Left lung (tissue), 4 donors: ENCODE measurements at regions not wholly inside any gene's neighbourhood (a gene's known extent, or its start where the extent isn't known, plus 50 kb on each side); places are given as distances from the start of the nearest gene placed in this dataset.

Experiments used
- ATAC-seq: fragments of 200-7000 bp; cut with Tn5 transposase; one replicate; pipeline ENCODE4 v1.9.1; 2020; ENCODE audit warnings: moderate library complexity
- DNase-seq, 4 donors: peaks; one replicate each; pipeline ENCODE4 v3.0.0-alpha.2; 2013 to 2020
- H3K27ac ChIP-seq, 2 donors: fragments of 200-600 bp; sonication (generic) in 1 of 2; one replicate each; pipeline versions ENCODE4 v1.5.0 to v1.8.0; 2020 to 2021
- H3K27me3 ChIP-seq, 2 donors: fragments of 200-600 bp; sonication (generic) in 1 of 2; one replicate each; pipeline versions ENCODE4 v1.5.0 to v1.8.0; 2020 to 2021
- H3K36me3 ChIP-seq, 2 donors: fragments of 200-600 bp; sonication (generic) in 1 of 2; one replicate each; pipeline versions ENCODE4 v1.5.0 to v1.8.0; 2020 to 2021
- H3K4me1 ChIP-seq, 2 donors: fragments of 200-600 bp; one replicate each; pipeline ENCODE4 v1.8.0; 2021
- H3K4me3 ChIP-seq, 2 donors: fragments of 200-600 bp; sonication (generic) in 1 of 2; one replicate each; pipeline versions ENCODE4 v1.5.0 to v1.8.0; 2020 to 2021; ENCODE audit warnings: mild to moderate bottlenecking in 1 of 2
- H3K9me3 ChIP-seq, 2 donors: fragments of 200-600 bp; sonication (generic) in 1 of 2; one replicate each; pipeline versions ENCODE4 v1.5.0 to v1.8.0; 2020 to 2021
- intact Hi-C, 2 donors: fragments of 100-400 bp; cut with DNase I; formaldehyde crosslinking; loops; one replicate each; pipeline versions ENCODE4 v1.11.2 to v1.14.2; 2022
- TF ChIP-seq, protein P1 (sequence below), 2 donors: fragments of 200-600 bp; sonication (generic) in 1 of 2; IDR thresholded peaks; one replicate each; pipeline versions ENCODE4 v1.5.0 to v1.8.0; 2021; ENCODE audit warnings: antibody characterized with exemption in 2 of 2
- donor health status: DM: no; HTN: yes; CAD: no.
- donor health status: DM: no; HTN: no; CAD: no.

DNA sequence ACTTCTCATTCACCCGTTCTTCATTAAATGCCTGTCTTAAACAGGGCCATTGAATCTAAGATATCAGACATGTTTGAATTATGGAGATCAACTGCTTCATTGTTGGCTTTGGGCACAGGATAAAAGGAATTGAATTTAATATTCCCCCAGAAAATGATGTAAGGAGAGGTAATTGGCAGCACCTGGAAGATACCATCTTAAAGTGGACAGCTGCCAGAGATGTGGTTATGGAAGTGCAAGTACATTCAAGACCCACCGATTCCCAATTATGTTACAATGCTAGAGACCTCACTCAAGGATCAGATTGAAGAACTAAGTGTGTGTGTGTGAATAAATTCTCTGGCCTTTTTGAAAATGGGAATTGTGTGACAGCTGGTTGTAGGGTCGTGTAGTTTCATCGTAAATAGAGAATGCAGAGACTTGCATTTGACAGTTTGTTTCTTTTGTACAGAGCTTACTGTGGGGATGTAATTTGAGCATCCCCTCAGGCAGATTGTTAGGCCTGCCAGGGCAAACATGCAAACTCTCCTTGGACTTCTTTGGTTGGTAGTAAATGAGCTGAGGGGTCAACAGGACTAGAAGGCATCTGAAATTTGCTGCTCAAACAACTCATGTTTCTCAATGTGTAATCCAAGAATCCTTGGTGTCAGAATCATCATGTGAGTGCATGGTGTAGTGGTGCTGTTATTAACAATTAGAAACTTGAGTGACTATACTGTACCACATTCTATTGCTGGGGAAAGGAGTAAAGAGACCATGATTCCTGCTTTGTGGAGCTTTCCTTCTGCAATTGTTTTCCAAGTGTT, 359.2 kb upstream of the THRB start:
- Histone ChIP-seq H3K4me1 (no peaks in the 10 kb centered on the region), H3K36me3 (no peaks in the 10 kb centered on the region), H3K27ac (no peak overlapping the region), H3K4me3 (no peak overlapping the region), H3K27me3 (no peaks in the 10 kb centered on the region), H3K9me3 (peaks cover 0 to 2% of the 10 kb centered on the region in 2 donors)
- intact Hi-C loops = no loop called here
- TF ChIP-seq, protein P1, sequence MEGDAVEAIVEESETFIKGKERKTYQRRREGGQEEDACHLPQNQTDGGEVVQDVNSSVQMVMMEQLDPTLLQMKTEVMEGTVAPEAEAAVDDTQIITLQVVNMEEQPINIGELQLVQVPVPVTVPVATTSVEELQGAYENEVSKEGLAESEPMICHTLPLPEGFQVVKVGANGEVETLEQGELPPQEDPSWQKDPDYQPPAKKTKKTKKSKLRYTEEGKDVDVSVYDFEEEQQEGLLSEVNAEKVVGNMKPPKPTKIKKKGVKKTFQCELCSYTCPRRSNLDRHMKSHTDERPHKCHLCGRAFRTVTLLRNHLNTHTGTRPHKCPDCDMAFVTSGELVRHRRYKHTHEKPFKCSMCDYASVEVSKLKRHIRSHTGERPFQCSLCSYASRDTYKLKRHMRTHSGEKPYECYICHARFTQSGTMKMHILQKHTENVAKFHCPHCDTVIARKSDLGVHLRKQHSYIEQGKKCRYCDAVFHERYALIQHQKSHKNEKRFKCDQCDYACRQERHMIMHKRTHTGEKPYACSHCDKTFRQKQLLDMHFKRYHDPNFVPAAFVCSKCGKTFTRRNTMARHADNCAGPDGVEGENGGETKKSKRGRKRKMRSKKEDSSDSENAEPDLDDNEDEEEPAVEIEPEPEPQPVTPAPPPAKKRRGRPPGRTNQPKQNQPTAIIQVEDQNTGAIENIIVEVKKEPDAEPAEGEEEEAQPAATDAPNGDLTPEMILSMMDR (IDR thresholded peaks at IDR 0.05) = no peak
- DNase-seq (no peak), ATAC-seq (no peak)

DNA sequence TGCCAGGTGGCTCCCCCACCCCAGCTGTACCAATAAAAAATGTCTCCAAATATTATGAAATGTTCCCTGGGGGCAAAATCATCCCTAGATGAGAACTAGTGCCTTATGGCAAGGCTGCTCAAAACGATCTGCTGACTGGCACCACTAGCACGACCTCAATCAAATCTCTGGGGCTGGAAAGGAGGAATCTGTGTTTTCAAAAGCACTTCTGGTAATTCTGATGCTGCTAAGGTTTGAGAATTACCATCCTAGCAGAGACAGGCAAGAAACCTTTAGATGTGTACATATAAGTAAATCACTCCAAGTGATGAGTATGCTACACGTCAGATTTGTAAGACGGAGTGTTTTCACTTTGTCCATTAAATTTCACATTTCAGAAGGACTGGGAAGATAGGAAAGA, 360.1 kb upstream of the THRB start:
- no peak for DNase-seq
- Histone ChIP-seq H3K36me3 (no peaks in the 10 kb centered on the region), H3K4me3 (no peak overlapping the region), H3K4me1 (no peaks in the 10 kb centered on the region), H3K9me3 (peaks cover 0 to 2% of the 10 kb centered on the region in 2 donors), H3K27me3 (no peaks in the 10 kb centered on the region), H3K27ac (no peak overlapping the region)
- no peak for ATAC-seq
- intact Hi-C loops = no loop called here
- TF ChIP-seq, protein P1 (IDR thresholded peaks at IDR 0.05) = no peak

DNA sequence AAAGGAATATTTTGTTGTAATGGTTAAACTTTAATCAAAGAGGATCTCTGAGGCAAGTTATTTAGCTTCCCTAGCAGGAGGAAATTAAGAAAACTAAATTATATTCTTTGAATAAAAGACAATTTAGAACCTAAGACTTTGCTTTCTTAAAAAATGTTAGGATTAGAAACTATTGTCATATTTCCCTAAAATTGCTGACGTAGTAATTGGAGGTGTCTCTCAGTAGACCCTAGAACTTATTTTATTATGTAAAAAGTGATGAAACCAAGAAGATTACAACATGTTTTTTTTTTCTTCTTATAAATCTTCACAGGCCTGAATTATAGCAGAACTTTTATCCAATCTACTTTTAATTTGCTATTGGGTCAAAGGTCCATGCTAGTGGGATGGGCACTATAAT, 363.3 kb upstream of the THRB start:
- no peak for DNase-seq
- ATAC-seq = no peak
- H3K4me3 ChIP-seq = no peak overlapping the region
- no peaks in the 10 kb centered on the region for H3K27me3 ChIP-seq
- H3K9me3 ChIP-seq = peaks cover 0 to 2% of the 10 kb centered on the region in 2 donors
- intact Hi-C loops = no loop called here
- H3K27ac ChIP-seq = no peak overlapping the region
- H3K4me1 ChIP-seq = no peaks in the 10 kb centered on the region
- no peaks in the 10 kb centered on the region for H3K36me3 ChIP-seq
- TF ChIP-seq, protein P1 (IDR thresholded peaks at IDR 0.05) = no peak

DNA sequence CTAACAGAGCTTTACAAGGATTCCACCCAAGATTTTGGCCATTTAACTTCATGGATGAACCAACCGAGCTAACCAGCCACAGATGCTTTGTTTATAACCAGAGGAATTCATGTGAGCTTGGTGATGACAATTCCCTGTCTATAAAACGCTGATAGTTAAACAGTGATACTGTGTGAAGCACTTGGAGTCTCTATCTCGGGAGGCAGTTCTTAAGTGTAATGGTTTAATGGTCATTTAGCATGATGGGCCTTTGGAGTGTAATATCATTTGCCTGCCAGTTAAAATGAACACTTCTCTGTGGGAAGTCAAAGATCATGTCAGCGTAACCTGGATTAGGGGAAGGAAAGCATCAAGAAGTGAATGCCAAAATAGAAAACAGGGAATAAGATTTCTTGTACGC, 368.6 kb upstream of the THRB start:
- DNase-seq (no peak), ATAC-seq (no peak)
- Histone ChIP-seq H3K27me3 (no peaks in the 10 kb centered on the region), H3K9me3 (no peaks in the 10 kb centered on the region), H3K36me3 (no peaks in the 10 kb centered on the region), H3K4me1 (no peaks in the 10 kb centered on the region), H3K27ac (no peak overlapping the region), H3K4me3 (no peak overlapping the region)
- TF ChIP-seq, protein P1 (IDR thresholded peaks at IDR 0.05) = no peak
- intact Hi-C loops = no loop called here

DNA sequence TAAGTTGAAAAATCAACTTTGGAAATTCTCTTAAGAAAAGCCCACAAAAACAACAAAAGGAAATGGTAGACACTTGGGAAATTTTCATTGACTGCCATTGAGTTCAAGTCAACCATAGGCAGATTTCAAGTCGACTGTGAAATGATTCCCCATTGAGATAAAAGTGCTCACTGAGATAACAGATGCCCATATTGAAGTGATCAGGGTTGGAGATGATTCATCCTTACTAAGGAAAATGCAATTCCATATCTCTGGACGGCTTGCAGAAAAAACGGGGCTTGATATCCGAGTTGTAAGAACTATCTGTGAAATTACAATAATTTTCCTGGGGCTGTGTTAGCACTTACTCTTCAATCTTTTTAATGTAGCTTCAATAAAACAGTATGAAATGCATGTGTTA, 373.1 kb upstream of the THRB start:
- intact Hi-C loops = no loop called here
- no peaks in the 10 kb centered on the region for H3K27me3 ChIP-seq
- no peak overlapping the region for H3K4me3 ChIP-seq
- no peak for DNase-seq
- no peaks in the 10 kb centered on the region for H3K9me3 ChIP-seq
- no peak overlapping the region for H3K27ac ChIP-seq
- TF ChIP-seq, protein P1 (IDR thresholded peaks at IDR 0.05) = no peak
- no peaks in the 10 kb centered on the region for H3K4me1 ChIP-seq
- H3K36me3 ChIP-seq = no peaks in the 10 kb centered on the region
- ATAC-seq = no peak
